Right atrium auricular region (tissue), 2 donors: ENCODE measurements at regions not wholly inside any gene's neighbourhood (a gene's known extent, or its start where the extent isn't known, plus 50 kb on each side); places are given as distances from the start of the nearest gene placed in this dataset.

Source experiments
- DNase-seq: peaks from one replicate; pipeline ENCODE4 v3.0.0-alpha.2; 2019; ENCODE audit warnings: low spot score
- H3K27ac ChIP-seq, 2 donors: fragments of 200-600 bp; sonication (generic); 1 replicate in 1 of 2; 2 replicates in 1 of 2; pipeline ENCODE4 v1.5.1; 2016 to 2019
- H3K27me3 ChIP-seq, 2 donors: fragments of 200-600 bp; sonication (generic); one replicate each; pipeline versions ENCODE4 v1.5.1 to v1.6.0; 2017 to 2019
- H3K36me3 ChIP-seq: fragments of 200-600 bp; sonication (generic); one replicate; pipeline ENCODE4 v1.5.1; 2016
- H3K4me1 ChIP-seq, 2 donors: fragments of 200-600 bp; sonication (generic); one replicate each; pipeline versions ENCODE4 v1.5.1 to v1.6.0; 2017 to 2019
- H3K4me3 ChIP-seq, 2 donors: fragments of 200-600 bp; sonication (generic); 1 replicate in 1 of 2; 2 replicates in 1 of 2; pipeline ENCODE4 v1.5.1; 2017 to 2019; ENCODE audit warnings: mild to moderate bottlenecking in 1 of 2, moderate library complexity in 1 of 2
- H3K9me3 ChIP-seq, 2 donors: fragments of 200-600 bp; sonication (generic); one replicate each; pipeline ENCODE4 v1.5.1; 2019
- TF ChIP-seq, protein P1 (sequence below), 2 donors: fragments of 200-600 bp; sonication (generic); IDR thresholded peaks; one replicate each; pipeline ENCODE4 v1.5.1; 2019; ENCODE audit warnings: antibody characterized with exemption in 2 of 2

GRCh38 chr2:18900691-18901141, 311.3 kb upstream of the NT5C1B start:
- TF ChIP-seq, protein P1, sequence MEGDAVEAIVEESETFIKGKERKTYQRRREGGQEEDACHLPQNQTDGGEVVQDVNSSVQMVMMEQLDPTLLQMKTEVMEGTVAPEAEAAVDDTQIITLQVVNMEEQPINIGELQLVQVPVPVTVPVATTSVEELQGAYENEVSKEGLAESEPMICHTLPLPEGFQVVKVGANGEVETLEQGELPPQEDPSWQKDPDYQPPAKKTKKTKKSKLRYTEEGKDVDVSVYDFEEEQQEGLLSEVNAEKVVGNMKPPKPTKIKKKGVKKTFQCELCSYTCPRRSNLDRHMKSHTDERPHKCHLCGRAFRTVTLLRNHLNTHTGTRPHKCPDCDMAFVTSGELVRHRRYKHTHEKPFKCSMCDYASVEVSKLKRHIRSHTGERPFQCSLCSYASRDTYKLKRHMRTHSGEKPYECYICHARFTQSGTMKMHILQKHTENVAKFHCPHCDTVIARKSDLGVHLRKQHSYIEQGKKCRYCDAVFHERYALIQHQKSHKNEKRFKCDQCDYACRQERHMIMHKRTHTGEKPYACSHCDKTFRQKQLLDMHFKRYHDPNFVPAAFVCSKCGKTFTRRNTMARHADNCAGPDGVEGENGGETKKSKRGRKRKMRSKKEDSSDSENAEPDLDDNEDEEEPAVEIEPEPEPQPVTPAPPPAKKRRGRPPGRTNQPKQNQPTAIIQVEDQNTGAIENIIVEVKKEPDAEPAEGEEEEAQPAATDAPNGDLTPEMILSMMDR (IDR thresholded peaks at IDR 0.05), result no peak
- H3K27me3 ChIP-seq, result no peaks in the 10 kb centered on the region
- no peak overlapping the region for H3K4me3 ChIP-seq
- H3K27ac ChIP-seq, result peak overlapping the region; percentile 40 to 62
- peaks cover 0 to 15% of the 10 kb centered on the region in 2 donors for H3K4me1 ChIP-seq
- no peak for DNase-seq
- peaks cover 0 to 2% of the 10 kb centered on the region in 2 donors for H3K9me3 ChIP-seq
- H3K36me3 ChIP-seq, result no peaks in the 10 kb centered on the region

GRCh38 chr2:18899725-18900124, 310.4 kb upstream of the NT5C1B start:
- H3K27me3 ChIP-seq, result no peaks in the 10 kb centered on the region
- H3K4me1 ChIP-seq, result peaks cover 0 to 15% of the 10 kb centered on the region in 2 donors
- H3K36me3 ChIP-seq, result no peaks in the 10 kb centered on the region
- peak overlapping the region; percentile 40 to 62 for H3K27ac ChIP-seq
- no peak for DNase-seq
- TF ChIP-seq, protein P1 (IDR thresholded peaks at IDR 0.05), result no peak
- no peak overlapping the region for H3K4me3 ChIP-seq
- H3K9me3 ChIP-seq, result no peaks in the 10 kb centered on the region

- Histone ChIP-seq H3K9me3 (no peaks in the 10 kb centered on the region), H3K27ac (no peak overlapping the region), H3K4me3 (no peak overlapping the region), H3K27me3 (no peaks in the 10 kb centered on the region), H3K4me1 (peaks cover 0 to 15% of the 10 kb centered on the region in 2 donors), H3K36me3 (no peaks in the 10 kb centered on the region)
- DNase-seq, result no peak
- TF ChIP-seq, protein P1 (IDR thresholded peaks at IDR 0.05), result no peak
Measured at GRCh38 chr2:18898271-18898670, 308.9 kb upstream of the NT5C1B start.

DNA sequence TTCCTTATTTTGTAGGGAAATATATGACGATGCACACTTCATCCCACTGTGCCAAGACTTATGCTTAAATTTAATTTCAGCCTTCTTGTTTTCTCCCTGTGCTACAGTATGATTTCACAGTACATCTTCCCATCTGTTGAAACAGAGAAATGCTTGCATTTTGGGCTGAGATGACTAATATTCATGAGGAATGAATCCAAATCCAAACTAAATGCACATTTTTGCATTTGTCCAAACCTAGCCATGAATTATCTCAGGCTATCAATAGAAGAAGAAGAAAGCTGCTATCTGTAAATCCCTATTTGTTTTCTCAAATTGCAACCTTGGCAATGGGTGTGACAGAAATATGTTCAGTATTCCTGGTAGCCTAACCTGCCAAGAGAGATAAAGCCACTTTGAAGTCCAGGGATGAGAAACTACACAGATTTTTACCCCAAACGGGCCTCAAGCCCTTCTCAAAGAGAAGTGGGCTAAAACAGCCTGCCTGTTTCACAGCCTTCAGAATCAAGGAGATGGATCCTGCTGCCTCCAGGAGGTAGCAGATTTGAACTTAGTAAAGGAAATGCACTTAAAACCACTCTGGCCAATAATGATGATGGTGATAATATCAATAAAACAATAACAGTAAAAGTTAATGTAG, 306.9 kb upstream of the NT5C1B start:
- Histone ChIP-seq H3K36me3 (no peaks in the 10 kb centered on the region), H3K27ac (no peak overlapping the region), H3K9me3 (no peaks in the 10 kb centered on the region), H3K4me1 (peaks cover 0 to 10% of the 10 kb centered on the region in 2 donors), H3K4me3 (no peak overlapping the region), H3K27me3 (no peaks in the 10 kb centered on the region)
- TF ChIP-seq, protein P1 (IDR thresholded peaks at IDR 0.05), result no peak
- DNase-seq, result no peak

DNA sequence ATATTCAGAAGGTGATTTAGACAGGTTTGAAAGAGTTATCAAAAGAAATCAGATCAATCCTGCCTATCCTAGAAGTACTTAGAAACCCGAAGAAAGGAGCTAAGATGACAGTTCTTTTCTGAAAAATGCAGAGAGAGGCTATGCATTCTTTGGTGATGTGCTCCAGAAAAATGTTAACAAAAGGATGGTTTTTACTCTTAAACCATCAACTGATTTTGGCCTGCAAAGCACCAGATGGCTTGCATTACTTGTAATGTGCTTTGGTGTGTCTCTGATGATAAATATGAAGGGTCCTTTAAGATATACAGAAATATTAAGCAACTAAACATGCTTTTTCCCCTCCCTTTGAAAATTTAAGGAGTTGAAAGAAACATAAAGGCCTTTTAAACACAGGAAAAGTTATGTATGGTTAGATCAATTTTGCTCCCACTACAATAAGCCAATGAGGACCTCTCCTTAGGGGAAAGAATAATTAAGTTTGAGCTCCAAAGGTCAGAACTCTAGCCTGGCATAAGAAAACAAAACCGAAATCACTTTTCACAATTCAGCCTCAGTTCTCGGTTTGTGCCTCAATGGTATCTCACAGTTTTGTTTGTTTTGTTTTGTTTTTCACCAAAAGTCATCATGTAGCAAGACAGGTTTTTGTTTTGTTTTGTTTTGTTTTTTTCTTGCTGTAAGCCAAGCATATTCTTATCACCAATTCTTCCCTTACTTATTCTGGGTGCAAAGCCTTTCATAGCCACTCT, 302.4 kb upstream of the NT5C1B start:
- H3K4me3 ChIP-seq, result no peak overlapping the region
- H3K36me3 ChIP-seq, result no peaks in the 10 kb centered on the region
- H3K4me1 ChIP-seq, result peaks cover 0 to 5% of the 10 kb centered on the region in 2 donors
- no peaks in the 10 kb centered on the region for H3K27me3 ChIP-seq
- H3K27ac ChIP-seq, result no peak overlapping the region
- no peaks in the 10 kb centered on the region for H3K9me3 ChIP-seq
- DNase-seq, result no peak
- TF ChIP-seq, protein P1 (IDR thresholded peaks at IDR 0.05), result no peak
